OCI-LY7 (cell line): ENCODE measurements at regions not wholly inside any gene's neighbourhood (a gene's known extent, or its start where the extent isn't known, plus 50 kb on each side); places are given as distances from the start of the nearest gene placed in this dataset.

Experiments
- BruUV-seq: library from RNA; stranded (reverse); fragments of 400-500 nt; replicated peaks from 2 replicates; lab custom pipeline; 2021; lab: Mats Ljungman, UMichigan
- CTCF ChIA-PET: fragments of 300-600 bp; sonication (Branson Sonifier 250); formaldehyde crosslinking; loops from one replicate; lab custom pipeline; 2022; ENCODE audit warnings: antibody characterized with exemption; ENCODE audit not compliant: unreplicated experiment; lab: Charles Lee
- POLR2A ChIA-PET: fragments of 300-600 bp; sonication (Branson Sonifier 250); formaldehyde crosslinking; loops from one replicate; lab custom pipeline; 2022; ENCODE audit warnings: antibody characterized with exemption; lab: Charles Lee
- DNase-seq: peaks from one replicate; pipeline ENCODE4 v3.0.0-alpha.2; 2015; ENCODE audit warnings: low spot score
- H2AFZ ChIP-seq: fragments of 200-600 bp; sonication (generic), shearing (Covaris generic); 2 replicates; pipeline ENCODE4 v1.6.1; 2014; ENCODE audit warnings: mild to moderate bottlenecking, antibody characterized with exemption, low read length, moderate library complexity
- H3K27ac ChIP-seq: fragments of 200-600 bp; sonication (generic); 2 replicates; pipeline ENCODE4 v1.5.1; 2014; ENCODE audit warnings: mixed run types, low read depth, mild to moderate bottlenecking, moderate library complexity, low read length, inconsistent platforms; ENCODE audit not compliant: poor library complexity, severe bottlenecking
- H3K36me3 ChIP-seq: fragments of 200-600 bp; sonication (generic); 2 replicates; pipeline ENCODE4 v1.6.1; 2014; ENCODE audit warnings: mild to moderate bottlenecking, antibody characterized with exemption, low read length, moderate library complexity, mixed read lengths; ENCODE audit not compliant: insufficient read depth
- H3K4me1 ChIP-seq: fragments of 200-600 bp; sonication (generic); 2 replicates; pipeline ENCODE4 v1.5.1; 2014; ENCODE audit warnings: mild to moderate bottlenecking, low read length; ENCODE audit not compliant: insufficient read depth, poor library complexity, severe bottlenecking
- H3K4me2 ChIP-seq: fragments of 200-600 bp; sonication (generic); 2 replicates; pipeline ENCODE4 v1.6.1; 2014; ENCODE audit warnings: mild to moderate bottlenecking, low read length
- H3K4me3 ChIP-seq: fragments of 200-600 bp; sonication (generic); 2 replicates; pipeline ENCODE4 v1.5.1; 2014; ENCODE audit warnings: mild to moderate bottlenecking, low read depth, low read length; ENCODE audit not compliant: poor library complexity, severe bottlenecking
- H3K79me2 ChIP-seq: fragments of 200-600 bp; sonication (generic); 2 replicates; pipeline ENCODE4 v1.6.1; 2016; ENCODE audit warnings: low read depth, mild to moderate bottlenecking, low read length, moderate library complexity, mixed read lengths; ENCODE audit not compliant: insufficient read depth
- H3K9me2 ChIP-seq: fragments of 200-600 bp; sonication (generic); 2 replicates; pipeline ENCODE4 v1.6.1; 2016; ENCODE audit warnings: mild to moderate bottlenecking, low read length, mixed read lengths; ENCODE audit not compliant: insufficient read depth
- H3K9me3 ChIP-seq: fragments of 200-600 bp; sonication (generic); 2 replicates; pipeline ENCODE4 v1.6.1; 2014; ENCODE audit warnings: mild to moderate bottlenecking, mixed run types, low read length, mixed read lengths
- H4K20me1 ChIP-seq: fragments of 200-600 bp; sonication (generic); 2 replicates; pipeline ENCODE4 v1.6.1; 2014; ENCODE audit warnings: mild to moderate bottlenecking, antibody characterized with exemption, low read length, moderate library complexity, mixed read lengths; ENCODE audit not compliant: insufficient read depth
- CTCF ChIP-seq: fragments of 200-600 bp; sonication (generic); conservative IDR thresholded peaks from 2 replicates; pipeline ENCODE4 v1.5.1; 2014; ENCODE audit warnings: mild to moderate bottlenecking, antibody characterized with exemption, low read length, moderate library complexity, mixed read lengths
- EZH2phosphoT487 ChIP-seq: fragments of 200-600 bp; sonication (generic); IDR thresholded peaks from 2 replicates; pipeline ENCODE4 v1.6.1; 2018; ENCODE audit warnings: low read depth, borderline replicate concordance, mild to moderate bottlenecking, mixed run types, antibody characterized with exemption, low read length, moderate library complexity, mixed read lengths
- intact Hi-C: fragments of 100-400 bp; cut with micrococcal nuclease; formaldehyde crosslinking; loops from one replicate; pipeline ENCODE4 v1.10.0; 2022; ENCODE audit not compliant: unreplicated experiment

DNA sequence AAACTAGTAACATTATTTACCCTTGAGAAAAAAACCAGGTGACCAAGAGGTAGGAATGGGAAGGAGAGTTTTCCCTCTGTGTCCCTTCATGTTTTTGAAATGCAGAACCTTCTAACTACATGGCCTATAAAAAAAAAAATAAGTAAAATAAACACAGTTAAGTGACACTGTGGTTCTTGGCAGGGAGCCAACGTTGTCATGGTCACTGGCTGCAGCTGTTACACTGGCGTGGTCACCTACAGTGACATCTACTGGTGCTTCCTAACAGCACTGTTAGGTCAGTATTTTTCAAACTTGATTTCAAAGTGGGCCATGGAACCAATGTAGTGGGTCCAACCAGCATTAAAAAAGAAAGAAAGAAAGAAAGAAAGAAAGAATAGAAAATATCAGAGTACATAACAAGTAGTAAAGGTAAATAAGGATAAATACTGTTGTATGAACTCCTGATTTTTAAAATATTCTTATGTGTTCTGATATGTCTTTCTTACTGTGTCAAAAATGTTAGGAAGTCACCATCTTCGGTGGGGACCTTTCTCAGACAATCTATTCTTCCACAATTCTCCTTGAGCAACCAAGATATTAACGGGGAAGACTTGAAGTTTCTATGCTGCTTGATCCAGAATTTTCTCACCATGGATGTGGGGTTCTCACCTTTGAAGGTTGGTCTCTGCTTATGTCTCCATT lies 59.1 kb upstream of the PJA2 start:
- DNase-seq, result peak; percentile 91
- TF ChIP-seq CTCF (peak; percentile 88), EZH2phosphoT487 (no peak)
- Histone ChIP-seq H3K4me2 (peak overlapping the region; percentile 15; the same call in 1 of the 2 replicates), H3K36me3 (no peaks in the 10 kb centered on the region), H3K27ac (no peak overlapping the region), H2AFZ (no peak overlapping the region), H3K4me1 (peaks cover 5% of the 10 kb centered on the region), H3K79me2 (no peaks in the 10 kb centered on the region), H3K4me3 (no peak overlapping the region), H4K20me1 (no peaks in the 10 kb centered on the region), H3K9me2 (no peaks in the 10 kb centered on the region), H3K9me3 (no peaks in the 10 kb centered on the region)
- POLR2A ChIA-PET, result no interaction called here
- intact Hi-C loops, result loop anchor here (5.0 to 10.0 kb wide), 2 partner anchors 104 to 547 kb away; no protein-coding TSS in a partner anchor
- no TSS peak for BruUV-seq
- CTCF ChIA-PET, result no interaction called here

DNA sequence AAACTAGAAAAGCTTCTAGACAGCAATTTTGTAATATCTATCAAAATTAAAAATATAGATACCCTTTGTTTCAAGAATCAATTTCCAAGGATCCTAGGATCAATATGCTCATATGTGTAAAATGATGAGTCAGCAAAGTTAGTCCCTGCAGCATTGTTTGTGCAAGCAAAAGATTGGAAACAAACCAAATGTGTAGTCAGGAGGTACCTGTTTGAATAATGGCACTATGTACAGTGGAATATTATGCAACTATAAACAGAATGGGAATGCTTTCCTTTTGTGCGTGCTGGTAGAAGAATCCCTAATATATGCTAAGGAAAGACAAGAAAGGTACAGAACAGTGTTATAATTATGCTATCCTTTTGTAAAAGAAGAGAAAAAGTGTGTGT lies 58.5 kb upstream of the PJA2 start:
- Histone ChIP-seq H3K9me2 (no peaks in the 10 kb centered on the region), H3K27ac (no peak overlapping the region), H4K20me1 (no peaks in the 10 kb centered on the region), H3K79me2 (no peaks in the 10 kb centered on the region), H3K4me3 (no peak overlapping the region), H3K36me3 (no peaks in the 10 kb centered on the region), H2AFZ (no peak overlapping the region), H3K4me1 (peaks cover 5% of the 10 kb centered on the region), H3K9me3 (no peaks in the 10 kb centered on the region), H3K4me2 (peak overlapping the region; percentile 15; the same call in 1 of the 2 replicates)
- DNase-seq, result no peak
- CTCF ChIA-PET, result no interaction called here
- TF ChIP-seq EZH2phosphoT487 (no peak), CTCF (no peak)
- no TSS peak for BruUV-seq
- intact Hi-C loops, result loop anchor here (5.0 to 10.0 kb wide), 2 partner anchors 103 to 546 kb away; no protein-coding TSS in a partner anchor
- POLR2A ChIA-PET, result no interaction called here

- no peak overlapping the region for H3K27ac ChIP-seq
- H3K9me3 ChIP-seq, result no peaks in the 10 kb centered on the region
- H3K36me3 ChIP-seq, result no peaks in the 10 kb centered on the region
- H3K4me1 ChIP-seq, result peaks cover 5% of the 10 kb centered on the region
- H4K20me1 ChIP-seq, result no peaks in the 10 kb centered on the region
- no peak overlapping the region for H2AFZ ChIP-seq
- BruUV-seq, result no TSS peak
- DNase-seq, result no peak
- H3K4me2 ChIP-seq, result no peak overlapping the region
- TF ChIP-seq EZH2phosphoT487 (no peak), CTCF (0 out of 2 replicates have a peak, but pooled peaks have one; percentile 22)
- CTCF ChIA-PET, result no interaction called here
- POLR2A ChIA-PET, result interaction anchor here (1.0 kb wide), 1 partner anchor 10 kb away, joined by 3 read pairs; no protein-coding TSS in a partner anchor
- intact Hi-C loops, result loop anchor here (5.0 to 10.0 kb wide), 2 partner anchors 102 to 545 kb away; no protein-coding TSS in a partner anchor
- no peaks in the 10 kb centered on the region for H3K9me2 ChIP-seq
- no peaks in the 10 kb centered on the region for H3K79me2 ChIP-seq
- no peak overlapping the region for H3K4me3 ChIP-seq
Observed at GRCh38 chr5:109467058-109467457, 57.3 kb upstream of the PJA2 start.
